ENCODE measurements at regions not wholly inside any gene's neighbourhood (a gene's known extent, or its start where the extent isn't known, plus 50 kb on each side); places are given as distances from the start of the nearest gene placed in this dataset.

DNA sequence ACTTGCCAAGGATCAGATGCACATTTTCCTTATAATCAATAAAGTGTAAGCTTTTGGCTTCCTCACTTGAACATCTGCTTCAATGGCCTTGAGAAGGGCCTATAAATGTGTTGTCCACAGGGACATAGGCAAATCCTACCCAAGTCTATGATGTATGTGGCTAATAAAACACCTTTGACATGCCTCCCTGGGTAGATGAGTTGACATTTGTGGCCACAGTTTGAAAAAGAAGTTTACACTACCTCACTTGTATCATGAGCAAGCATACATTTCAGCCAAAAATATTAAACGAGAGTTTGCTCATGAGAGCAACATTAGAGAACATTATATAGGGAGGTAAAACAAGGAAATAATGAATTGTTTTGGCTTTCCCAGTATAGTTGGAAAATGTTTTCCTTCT, 1067.7 kb downstream of the C4orf33 start:
- TF ChIP-seq POLR2A (IDR thresholded peaks at IDR 0.05) = no peak
- TF ChIP-seq, protein P1, sequence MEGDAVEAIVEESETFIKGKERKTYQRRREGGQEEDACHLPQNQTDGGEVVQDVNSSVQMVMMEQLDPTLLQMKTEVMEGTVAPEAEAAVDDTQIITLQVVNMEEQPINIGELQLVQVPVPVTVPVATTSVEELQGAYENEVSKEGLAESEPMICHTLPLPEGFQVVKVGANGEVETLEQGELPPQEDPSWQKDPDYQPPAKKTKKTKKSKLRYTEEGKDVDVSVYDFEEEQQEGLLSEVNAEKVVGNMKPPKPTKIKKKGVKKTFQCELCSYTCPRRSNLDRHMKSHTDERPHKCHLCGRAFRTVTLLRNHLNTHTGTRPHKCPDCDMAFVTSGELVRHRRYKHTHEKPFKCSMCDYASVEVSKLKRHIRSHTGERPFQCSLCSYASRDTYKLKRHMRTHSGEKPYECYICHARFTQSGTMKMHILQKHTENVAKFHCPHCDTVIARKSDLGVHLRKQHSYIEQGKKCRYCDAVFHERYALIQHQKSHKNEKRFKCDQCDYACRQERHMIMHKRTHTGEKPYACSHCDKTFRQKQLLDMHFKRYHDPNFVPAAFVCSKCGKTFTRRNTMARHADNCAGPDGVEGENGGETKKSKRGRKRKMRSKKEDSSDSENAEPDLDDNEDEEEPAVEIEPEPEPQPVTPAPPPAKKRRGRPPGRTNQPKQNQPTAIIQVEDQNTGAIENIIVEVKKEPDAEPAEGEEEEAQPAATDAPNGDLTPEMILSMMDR (IDR thresholded peaks at IDR 0.05) = no peak
- DNase-seq = no peak
- Histone ChIP-seq H3K4me3 (replicated peaks in 1 of 3) (no peak overlapping the region), H3K4me1 (no peaks in the 10 kb centered on the region), H3K27me3 (no peaks in the 10 kb centered on the region), H3K27ac (no peak overlapping the region), H3K9me3 (no peaks in the 10 kb centered on the region), H3K36me3 (no peaks in the 10 kb centered on the region)
- WGBS, 2 donors = 70 to 75% methylated on average over 1 of the region's 1 CpG
- intact Hi-C loops (cut with DNase I) = no loop called here

DNA sequence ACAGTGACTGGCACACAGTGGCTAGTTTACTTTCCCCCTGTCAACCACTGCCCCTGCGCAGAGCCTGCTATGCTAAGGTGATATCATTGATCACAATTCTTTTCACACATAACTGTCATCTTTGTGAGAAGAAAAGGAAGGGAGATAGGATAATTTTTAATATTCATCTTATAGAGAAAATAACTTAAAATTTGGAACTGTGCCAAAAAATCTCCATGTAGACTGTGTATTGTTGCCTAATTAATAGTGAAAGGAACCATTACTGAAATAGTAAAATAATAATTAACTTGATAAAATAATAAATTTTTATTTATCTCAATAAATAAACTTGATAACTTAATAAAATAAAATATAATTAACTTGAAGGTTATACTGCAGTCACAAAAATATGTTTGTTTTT, 1069.4 kb downstream of the C4orf33 start:
- Histone ChIP-seq H3K27ac (no peak overlapping the region), H3K4me3 (replicated peaks in 1 of 3) (no peak overlapping the region), H3K27me3 (no peaks in the 10 kb centered on the region), H3K36me3 (no peaks in the 10 kb centered on the region), H3K4me1 (no peaks in the 10 kb centered on the region), H3K9me3 (no peaks in the 10 kb centered on the region)
- no peak for TF ChIP-seq POLR2A (IDR thresholded peaks at IDR 0.05)
- TF ChIP-seq, protein P1 (IDR thresholded peaks at IDR 0.05) = no peak
- no peak for DNase-seq
- 93 to 97% methylated on average over 1 of the region's 1 CpG for WGBS, 2 donors
- intact Hi-C loops (cut with DNase I) = no loop called here

DNA sequence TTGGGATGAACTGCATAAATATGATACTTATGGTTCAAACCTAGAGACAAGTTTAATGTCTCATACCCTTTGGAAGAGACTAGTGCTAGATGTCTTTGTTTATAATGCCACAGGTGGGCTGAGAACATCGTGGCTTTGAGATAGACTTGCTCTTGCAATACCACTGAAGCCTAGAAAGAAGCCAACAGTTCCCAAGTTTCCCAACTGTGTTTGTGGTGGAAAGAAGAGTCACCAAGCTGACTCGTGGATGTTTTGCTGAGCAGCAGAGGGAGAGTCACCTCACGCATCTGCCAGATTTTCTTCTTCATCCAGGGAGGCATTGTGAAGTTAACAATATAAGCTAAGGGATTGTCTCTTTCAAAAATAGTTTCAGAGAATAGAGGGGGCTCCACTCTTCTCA, 1076.2 kb downstream of the C4orf33 start:
- no peak for TF ChIP-seq POLR2A (IDR thresholded peaks at IDR 0.05)
- TF ChIP-seq, protein P1 (IDR thresholded peaks at IDR 0.05) = no peak
- Histone ChIP-seq H3K36me3 (no peaks in the 10 kb centered on the region), H3K4me1 (no peaks in the 10 kb centered on the region), H3K27ac (no peak overlapping the region), H3K4me3 (replicated peaks in 1 of 3) (no peak overlapping the region), H3K9me3 (no peaks in the 10 kb centered on the region), H3K27me3 (no peaks in the 10 kb centered on the region)
- no peak for DNase-seq
- intact Hi-C loops (cut with DNase I) = no loop called here
- 77% methylated on average over 3 of the region's 3 CpGs for WGBS, 2 donors

DNA sequence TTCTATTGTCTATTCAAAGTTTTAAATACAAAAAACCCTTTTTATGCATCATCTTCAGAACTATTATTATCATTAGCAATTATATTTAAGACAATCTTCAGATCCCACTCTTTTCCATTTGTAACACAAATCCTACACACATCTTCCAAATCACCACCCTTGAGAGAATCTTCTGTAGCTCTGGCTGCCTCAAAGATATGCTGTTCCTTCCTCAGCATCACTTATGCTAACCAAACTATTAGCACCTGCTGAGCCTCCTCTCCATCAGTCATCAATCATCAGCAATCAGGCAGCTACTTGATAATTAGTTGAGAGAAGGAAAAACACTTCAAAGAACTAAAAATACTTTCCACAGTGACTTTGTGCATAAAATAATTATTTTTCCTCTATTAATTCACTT, 1082.2 kb downstream of the C4orf33 start:
- no peaks in the 10 kb centered on the region for H3K36me3 ChIP-seq
- H3K27ac ChIP-seq = no peak overlapping the region
- no peaks in the 10 kb centered on the region for H3K9me3 ChIP-seq
- no peaks in the 10 kb centered on the region for H3K27me3 ChIP-seq
- H3K4me1 ChIP-seq = no peaks in the 10 kb centered on the region
- TF ChIP-seq, protein P1 (IDR thresholded peaks at IDR 0.05) = no peak
- TF ChIP-seq POLR2A (IDR thresholded peaks at IDR 0.05) = no peak
- DNase-seq = no peak
- intact Hi-C loops (cut with DNase I) = no loop called here
- H3K4me3 ChIP-seq (replicated peaks in 1 of 3) = no peak overlapping the region

DNA sequence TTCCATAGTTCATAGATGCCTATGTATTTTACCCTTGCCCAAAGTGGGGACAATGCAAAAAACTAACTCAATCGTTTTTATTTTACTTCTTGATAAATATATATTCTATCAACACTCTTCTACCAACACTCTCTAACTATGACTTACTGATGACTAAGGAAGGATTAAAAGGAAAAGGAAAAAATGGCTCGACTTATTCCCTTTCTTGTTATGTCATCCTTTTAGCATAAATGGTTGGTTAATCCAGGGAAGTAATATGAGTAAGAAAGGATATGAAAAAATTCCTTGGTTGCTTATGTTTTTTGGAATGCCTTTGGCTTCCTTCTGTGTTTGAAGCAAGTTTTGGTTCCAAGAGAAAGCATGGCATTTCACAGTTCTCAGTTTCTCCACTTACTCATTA, 1087.1 kb downstream of the C4orf33 start:
- no peaks in the 10 kb centered on the region for H3K27me3 ChIP-seq
- no peaks in the 10 kb centered on the region for H3K36me3 ChIP-seq
- H3K27ac ChIP-seq = no peak overlapping the region
- intact Hi-C loops (cut with DNase I) = no loop called here
- 77 to 83% methylated on average over 2 of the region's 2 CpGs for WGBS, 2 donors
- no peak overlapping the region for H3K4me3 ChIP-seq (replicated peaks in 1 of 3)
- no peak for DNase-seq
- H3K9me3 ChIP-seq = no peaks in the 10 kb centered on the region
- no peaks in the 10 kb centered on the region for H3K4me1 ChIP-seq
- TF ChIP-seq, protein P1 (IDR thresholded peaks at IDR 0.05) = no peak
- TF ChIP-seq POLR2A (IDR thresholded peaks at IDR 0.05) = no peak
